ENCODE measurements at regions not wholly inside any gene's neighbourhood (a gene's known extent, or its start where the extent isn't known, plus 50 kb on each side); places are given as distances from the start of the nearest gene placed in this dataset.

DNA sequence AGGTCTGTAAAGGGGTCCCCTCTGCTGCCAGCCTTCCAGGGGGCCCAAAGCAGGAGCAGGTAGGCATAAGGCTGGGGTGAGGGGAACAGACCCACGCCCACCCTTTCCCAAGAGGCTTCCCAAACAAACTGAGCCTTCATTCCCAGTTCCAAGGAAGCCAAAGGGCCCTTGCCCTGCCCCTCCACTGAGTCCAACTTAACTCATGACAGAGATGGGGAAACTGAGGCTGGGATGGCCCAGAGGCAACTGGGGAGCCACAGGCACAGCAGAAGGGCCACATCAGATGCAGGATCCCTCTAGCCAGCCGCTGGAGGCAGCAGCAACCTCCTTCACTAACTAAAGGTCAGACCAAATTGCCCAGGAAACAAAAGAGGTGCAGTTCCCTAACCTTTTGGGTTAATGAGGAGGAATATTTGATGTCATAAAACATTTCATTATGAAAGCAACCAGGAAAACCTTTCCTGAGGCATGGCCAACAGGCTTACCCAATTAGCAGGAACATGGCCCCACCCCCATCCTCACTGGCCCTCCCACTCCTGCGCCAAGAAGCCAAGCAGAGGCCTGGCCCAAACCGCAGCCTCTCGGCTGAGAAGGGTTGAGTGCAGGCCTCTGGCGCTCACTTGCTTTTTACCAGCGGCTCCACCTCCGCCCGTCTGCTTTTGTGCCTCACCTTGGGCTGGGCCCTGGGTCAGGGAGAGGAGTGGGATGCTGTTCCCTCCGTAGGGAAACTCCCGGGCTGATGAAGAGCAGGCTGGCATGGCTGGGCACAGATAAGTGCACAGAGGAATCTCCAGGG lies 293.5 kb upstream of the RTL1 start:
- DNase-seq, result no peak

DNA sequence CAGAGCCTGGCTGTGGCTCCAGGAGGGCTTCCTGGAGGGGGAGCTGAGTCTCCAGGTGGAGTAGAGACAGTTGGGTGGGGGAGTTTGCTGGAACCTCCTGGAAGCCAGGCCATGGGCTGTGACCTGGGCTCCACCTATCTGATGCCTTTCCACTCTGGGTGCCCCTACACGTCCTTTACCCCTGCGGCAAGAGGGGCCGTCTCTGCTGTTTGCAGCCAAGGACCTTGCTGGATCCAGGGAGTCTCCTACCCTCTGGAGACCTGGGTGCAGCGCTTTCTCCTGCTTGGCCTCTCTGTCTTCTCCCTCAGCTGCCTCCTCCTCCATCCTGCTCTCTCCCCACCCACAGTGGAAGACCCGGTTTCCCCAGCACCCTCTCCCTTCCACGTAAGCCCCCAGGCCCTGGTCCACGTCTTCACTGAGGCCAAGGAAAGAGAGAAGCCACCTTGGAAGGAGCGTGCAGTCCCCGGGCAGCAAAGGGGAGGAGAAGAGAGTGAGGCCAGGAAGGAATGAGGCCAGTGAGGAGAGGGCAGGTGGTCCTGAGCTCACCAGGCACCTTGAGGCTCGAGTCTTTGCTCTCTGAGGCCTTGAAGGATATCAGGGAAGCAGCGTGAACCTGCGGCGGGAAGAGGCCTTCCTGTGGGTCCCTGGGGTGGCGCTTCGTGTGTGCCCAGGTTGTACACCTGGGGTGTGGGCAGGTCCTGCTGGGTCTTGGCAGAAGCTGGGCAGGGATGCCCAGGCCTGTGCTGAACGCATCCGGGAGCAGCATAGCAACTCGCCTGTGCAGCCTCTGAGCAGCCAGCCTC lies 294.3 kb upstream of the RTL1 start:
- DNase-seq, result no peak

DNA sequence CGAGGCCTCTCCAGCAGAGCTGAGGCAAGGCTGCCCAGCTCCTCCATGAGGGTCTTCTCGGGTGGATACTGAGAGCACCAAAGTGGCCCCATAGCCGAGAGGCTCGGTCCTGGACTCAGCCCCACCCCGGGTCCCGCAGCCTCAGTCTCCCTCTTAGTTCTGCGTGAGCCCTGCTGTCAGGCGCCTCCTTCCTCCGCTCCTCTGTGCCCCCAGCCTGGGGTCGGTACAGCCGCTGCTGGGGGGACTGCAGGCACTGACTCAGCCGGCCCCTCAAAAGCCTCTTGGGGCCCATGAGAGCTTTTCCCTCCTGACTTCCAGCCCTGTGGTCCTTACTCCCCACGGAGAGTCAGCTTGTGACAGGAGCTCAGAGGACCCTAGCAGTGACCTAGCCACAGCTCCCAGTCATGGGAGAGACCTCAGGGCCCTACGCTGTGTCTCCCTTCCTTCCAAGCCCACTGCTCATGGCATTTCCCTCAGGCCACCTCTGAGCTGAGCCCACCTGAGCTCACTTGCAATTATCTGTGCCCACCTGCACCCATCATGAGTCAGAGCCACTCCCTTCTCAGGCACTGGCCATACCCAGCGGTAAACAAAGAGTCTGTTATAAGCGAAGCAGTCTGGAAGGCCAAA lies 295.0 kb upstream of the RTL1 start:
- no peak for DNase-seq

DNA sequence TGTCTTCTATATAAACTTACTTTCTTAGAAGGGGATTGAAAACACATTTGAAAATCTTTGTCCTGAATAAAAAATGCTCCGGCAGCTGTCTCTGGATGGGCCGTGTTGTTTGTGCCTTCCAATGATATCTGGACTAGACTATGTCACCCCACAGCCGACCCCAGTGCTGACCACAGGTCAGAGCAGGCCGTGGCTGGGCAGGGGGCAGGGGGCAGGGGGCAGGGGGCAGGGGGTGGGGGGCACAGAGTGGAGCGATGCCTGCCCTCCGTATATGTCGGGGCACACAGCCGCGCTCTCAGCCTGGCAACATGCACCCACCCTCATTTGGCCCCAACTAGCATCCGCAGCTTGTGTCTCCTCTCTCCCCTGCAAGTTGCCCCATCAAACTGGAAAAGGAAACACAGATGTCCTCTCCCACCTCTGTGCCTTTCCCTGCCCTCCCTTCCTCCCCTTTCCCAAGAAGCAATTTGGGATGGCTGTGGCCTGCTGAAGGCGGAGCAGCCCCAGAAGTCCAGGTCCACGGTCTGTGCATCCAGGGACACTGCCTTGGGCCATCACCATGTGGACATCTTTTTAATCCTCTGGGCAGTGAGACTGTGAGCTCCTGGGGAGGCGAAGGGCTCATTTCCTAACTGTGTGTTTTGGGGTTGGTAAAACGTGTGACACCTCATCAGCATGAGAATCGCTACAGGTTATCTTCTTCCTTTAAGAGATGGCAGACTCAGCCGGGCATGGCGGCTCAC lies 295.7 kb upstream of the RTL1 start:
- no peak for DNase-seq

DNA sequence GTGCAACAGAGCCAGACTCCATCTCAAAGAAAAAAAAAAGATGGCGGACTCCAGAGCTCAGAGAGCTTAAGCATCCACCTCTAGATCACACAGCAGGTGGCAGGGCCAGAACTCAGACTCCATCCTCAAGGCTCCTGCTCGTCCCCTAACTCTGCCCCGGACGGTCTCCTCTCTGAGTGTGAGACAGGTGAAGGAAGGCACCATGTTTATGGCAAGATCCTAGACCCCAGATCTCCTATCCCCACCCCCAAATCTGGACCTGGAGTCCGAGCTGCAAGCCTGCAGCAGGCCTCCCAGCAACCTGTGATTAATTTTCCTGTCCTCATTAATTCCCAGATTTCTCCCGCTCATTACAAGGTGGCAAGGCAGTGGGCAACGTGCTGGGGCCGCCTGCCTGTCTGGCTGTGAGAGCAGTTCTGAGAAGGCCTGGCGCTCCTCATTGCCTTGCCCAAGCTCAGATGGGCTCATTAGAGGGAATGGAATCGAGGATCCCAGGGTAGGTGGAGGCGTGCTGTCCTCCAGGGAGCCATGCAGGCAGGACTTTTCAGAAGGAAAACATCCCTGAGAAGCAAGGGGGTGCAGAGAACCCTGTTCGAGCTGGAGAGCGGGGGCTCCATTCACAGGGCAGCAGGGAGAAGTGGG lies 296.6 kb upstream of the RTL1 start:
- no peak for DNase-seq

DNA sequence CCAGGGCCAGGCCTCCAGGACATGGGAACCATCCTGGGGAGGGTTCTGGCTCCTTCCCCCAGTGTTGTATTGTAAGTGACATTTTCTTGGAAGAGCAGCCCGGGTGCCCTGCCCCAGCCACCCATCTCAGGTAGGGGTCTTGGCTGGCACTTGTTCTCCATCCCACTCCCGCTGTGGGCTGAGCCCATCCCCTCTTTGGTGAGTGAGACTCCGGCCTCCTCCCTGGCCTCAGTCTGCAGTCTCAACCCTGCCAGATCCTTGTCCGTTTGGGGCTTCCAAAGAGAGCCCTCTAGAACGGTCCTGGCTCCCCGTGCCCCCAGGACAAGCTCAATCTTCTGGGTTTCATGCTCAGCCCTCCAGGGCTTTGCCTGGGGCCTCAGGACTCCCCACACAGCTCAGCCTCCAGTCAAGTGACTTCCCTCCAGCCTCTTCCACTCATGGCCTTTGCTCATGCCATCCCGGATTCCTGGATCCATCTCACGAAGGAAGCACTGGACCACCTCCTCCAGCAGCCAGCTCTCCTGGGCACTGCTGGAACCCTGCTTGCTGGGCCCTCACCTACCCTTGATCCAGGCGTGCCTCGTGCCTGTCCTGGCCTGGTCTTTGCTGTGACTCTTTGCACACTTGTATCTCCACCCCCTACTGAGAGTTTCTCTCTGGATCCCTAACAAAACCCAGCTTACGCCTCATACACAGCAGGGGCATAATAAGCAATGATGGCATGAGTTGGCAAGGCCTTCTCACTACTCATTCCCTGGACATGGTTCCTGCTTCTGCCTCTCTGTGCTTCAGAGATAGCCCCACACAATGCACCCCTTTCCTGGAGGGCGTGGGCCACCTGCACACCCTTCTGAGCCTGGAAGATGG lies 297.4 kb upstream of the RTL1 start:
- DNase-seq, result no peak

DNA sequence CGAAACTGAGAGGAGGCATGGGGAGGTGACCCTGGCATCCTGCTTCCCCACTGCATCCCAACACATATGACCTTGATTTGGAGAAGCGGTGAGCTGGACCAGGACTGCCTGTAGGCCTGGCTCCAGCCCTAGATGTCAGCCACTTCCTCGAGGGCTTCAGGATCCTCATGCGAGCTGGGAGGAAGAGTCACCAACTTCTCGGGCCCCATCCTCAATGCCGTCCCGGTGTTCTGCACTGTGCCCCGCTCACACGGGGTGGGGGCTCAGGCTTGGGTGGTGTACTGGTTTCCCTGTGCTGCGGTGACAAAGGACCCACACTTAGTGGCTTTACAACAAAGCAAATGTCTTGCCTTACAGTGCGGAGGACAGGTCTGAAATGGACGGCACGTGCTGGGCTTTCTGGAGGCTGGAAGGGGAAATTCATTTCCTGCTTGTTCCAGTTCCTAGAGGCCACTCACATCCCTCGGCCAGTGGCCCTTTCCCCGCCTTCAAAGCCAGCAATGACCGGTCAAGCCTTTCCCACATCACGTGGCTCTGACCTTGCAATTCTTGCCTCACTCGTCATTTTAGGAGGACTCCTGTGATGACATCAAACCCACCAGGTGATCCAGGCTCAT lies 298.1 kb upstream of the RTL1 start:
- no peak for DNase-seq

DNA sequence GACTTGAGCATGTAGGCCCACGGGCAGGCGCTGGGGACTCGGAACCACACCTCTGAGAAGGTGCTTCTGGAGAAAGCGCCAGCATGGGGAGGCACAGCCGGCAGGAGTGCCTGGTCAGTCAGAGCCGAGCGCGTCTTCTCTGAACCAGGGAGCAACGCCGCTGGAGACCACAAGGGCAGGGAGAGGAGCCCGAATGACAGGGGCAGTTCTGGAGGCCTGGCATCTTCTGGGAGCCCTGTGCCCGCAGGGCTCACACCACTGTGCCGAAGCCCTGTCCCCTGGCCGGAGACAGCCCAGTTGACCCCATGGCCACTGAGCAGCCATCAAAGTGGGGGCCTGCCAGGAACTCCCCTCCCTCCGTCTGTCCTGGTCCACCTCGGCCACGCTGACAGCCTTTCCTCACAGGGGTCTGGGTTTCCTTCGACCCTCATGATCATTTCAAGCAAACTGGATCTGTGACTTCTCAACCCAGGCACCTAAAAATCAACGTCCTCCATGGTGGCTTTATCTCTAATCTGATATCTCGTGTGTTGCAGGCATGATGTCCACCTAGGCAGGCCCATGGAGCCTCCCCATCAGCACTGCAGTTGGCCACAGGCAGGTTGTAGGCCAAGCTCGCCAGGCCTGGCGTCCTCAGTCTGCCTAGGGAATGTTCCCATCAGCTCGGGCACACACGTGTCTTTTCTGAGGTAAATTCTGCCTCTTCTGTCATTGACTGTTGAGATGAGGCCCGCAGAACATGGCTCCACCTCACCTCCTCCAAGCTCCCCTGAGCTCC lies 299.3 kb upstream of the RTL1 start:
- no peak for DNase-seq

DNA sequence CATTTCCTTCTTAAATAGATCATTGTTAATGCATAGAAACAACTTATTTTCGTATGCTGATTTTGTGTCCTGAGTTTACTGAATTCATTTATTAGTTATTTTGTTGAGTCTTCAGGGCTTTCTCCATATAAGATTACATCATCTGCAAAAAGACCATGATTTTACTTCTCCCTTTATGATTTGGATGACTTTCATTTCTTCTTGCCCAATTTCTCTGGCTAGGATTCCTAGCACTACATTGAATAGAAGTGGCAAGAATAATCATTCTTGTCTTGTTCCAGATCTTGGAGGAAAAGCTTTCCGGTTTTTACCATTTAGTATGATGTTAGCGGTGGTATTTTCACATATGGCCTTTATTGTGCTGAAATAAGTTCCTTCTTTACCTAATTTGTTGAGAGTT lies 303.0 kb upstream of the RTL1 start:
- DNase-seq, result no peak

DNA sequence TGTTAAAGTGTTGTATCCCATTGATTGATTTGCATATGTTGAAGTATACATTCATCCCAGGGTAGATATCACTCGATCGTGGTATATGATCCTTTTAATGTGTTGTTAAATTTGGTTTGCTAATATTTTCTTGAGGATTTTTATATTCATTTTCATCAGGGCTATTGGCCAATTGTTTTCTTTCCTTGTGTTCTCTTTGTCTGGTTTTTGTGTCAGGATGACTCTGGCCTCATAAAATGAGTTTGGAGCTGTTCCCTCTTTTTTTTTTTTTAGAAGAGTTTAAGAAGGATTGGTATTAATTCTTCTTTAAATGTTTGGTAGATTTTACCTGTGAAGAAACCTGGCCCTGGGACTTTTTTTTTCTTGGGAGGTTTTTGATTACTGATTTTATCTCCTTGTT lies 303.5 kb upstream of the RTL1 start:
- no peak for DNase-seq

DNA sequence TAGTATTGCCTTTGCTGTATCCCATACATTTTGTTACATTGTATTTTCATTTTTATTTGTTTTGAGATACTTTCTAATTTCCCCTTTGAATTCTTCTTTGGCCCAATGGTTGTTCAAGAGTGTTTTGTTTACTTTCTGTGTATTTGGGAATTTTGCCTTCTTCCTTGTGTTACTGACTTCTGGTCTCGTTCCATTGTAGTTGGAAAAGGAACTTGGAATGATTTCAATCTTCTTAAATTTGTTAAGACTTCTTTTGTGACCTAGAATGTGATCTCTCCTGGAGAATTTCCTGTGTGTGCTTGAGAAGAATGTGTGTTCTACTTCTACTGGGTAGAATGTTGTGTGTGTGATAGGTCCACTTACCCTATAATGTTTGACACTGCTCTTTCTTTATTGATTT lies 304.4 kb upstream of the RTL1 start:
- no peak for DNase-seq

DNA sequence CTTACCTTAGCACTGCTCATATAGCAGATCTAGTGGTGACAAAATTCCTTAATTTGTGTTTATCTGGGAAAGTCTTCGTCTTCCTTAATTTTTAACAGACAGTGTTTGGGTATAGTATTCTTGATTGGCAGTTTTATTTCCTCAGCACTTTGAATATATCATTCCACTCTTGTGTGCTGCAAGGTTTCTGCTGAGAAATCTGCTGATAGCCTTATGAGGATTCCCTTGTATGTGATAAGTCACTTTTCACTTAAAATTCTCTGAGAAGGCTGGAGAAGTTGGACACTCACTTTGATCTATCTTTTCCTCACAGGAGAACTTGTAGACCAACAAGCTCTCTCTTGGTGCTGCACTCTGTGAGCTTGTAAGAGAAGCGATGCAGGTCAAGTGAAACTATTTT lies 306.1 kb upstream of the RTL1 start:
- no peak for DNase-seq

DNA sequence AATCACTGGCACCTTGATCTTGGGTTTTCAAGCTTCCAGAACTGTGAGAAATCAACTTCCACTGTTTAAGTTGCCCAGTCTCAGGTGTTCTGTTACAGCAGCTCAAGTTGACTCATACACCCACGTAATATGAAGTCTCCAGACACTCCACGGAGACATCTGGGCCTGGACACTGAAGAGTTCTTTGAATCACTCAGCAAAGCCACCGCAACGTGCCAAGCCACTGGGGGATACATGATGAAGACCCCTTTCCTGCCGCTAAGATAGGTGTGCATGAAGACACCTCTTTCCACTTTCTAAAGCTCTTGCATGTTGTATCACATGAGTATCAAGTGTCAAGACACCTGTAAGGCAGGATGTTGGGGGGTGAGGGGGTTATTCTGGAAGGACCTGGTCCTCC lies 311.7 kb upstream of the RTL1 start:
- no peak for DNase-seq

DNA sequence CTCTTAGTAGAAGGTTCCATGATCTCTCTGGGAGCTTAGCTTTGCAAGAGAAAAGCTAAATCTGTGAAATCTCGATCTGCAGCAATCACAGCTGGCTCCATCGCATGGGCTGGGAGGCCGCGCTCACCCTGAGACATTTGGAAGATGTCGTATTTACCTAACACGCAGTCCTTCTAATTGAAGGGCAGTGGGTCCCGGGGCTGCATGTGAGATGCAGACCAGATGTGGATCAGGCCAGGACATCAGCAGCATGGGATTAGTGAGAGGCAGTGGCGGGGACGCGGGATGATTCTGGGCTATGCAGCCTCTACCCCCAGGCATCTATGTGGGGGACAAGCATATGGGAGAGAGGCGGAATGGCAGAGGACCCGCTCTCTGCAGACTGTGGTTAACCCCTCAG lies 312.4 kb upstream of the RTL1 start:
- no peak for DNase-seq

DNA sequence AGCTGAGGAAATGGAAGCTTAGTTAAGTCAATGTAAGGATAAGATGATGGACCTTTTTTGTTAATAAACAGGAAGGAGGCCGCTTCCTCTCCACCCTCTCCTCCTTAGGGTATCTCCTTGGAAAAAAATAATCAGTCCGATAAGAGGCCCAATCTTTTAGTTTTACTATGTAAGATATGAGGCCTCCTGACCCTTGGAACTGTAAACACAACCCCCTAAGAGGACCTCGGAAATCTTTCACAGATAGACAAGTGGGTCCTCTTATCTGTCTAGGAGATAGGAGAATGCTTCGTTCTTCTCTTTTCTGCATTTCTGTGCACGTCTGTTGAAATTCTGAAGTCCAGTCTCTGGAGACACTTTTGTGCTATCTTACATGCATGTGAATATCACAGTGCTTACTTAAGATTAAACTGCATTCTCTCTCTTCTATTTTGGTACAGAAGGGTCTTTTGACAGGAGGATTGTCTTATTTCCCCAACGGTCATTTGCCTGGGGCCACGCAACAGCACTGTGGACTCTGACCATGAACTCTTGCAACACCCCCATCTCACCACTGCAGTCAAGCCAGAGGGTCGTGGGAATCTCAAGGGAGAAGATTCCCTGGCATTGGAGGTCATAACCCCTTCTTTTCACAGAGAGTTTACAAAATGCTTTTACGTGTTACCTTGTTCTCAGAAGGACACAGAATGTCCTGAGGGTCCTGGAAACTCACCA lies 313.0 kb upstream of the RTL1 start:
- DNase-seq, result no peak

DNA sequence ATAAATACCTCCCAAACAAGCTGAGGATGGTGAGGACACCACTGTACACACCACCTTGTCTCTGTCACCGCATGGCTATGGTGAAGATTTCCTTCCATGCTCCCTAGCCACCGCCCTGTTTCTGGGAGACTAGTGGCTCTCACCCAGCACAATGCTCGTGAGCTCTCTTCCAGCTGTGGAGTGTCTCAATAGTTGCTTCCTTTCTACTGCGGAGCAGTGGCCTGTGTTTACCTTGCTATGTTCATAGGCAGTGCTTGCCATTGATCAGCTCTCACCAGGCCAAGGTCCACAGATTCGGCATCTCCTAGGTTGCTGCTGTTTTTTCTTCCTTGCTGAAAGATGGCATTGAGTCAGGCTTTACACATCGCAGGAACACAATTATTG lies 313.6 kb upstream of the RTL1 start:
- no peak for DNase-seq

DNA sequence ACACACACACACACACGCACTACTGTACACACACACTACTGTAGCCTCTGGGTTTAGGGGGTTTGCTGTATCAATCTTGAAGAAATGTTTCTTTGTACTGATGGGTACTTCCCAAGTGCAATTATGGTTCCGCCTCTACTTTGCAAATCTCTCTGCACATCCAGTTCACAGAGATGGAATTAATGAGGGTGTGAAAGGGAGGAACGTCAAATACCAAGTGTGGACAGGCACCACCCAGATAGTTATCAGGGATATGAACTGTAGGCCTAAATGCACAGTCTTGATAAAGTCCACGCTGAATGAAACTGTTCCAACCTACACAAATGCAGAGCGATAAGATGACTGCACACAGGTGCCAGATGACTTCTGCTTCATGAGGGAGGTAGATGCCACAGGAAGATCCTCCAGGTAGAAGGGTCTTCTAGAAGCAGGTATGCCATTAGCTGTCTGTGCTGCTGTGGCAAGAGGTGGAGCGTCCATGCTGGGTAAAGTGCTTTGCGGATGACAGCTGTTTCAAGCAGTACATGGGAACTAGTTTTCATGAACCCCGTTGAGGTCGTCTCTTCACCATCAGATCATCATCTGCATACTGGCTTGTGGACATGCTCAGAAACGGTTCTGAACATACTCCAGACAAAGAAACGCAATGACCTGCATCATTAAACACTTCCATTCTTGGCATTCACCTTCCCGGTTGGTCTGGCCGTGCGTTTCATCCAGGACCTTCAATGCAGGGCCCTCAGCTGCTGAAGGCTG lies 314.3 kb upstream of the RTL1 start:
- no peak for DNase-seq

DNA sequence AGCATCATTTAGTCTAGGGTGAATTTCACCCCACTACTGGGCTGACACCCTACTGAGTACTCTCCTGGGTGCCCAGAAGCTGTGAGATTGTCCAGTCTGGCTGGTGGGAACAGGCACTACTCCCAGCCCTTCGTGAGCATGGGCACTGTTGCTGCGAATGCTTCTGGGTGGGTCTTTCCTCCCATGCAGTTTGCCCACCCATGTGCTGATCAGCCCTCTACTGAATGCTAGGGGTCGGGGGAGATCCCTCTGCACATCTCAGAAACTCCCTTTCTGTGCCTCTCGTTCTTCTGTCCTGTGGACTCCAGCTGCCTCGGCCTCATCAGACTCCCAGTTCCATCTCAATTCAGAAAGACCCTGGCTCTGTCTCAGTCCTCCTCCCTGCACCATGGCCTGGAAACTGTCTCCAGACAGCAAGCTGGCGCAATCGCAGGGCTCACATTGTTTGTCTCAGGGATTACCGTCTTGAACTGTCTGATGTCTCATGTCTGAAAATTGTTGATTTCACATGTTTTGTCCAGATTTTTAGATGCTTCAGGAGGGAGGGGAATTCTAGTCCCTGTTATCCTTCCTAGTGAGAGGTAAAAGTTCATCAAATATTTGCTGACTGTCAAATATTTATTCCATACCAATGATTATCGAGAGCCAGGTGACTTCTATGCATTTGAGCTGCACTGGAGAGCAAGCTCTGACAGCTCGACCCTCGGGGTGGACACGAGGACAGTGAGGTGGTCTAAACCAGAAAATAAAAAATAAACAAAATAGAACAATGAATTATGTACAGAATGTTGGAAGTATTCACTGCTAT lies 316.6 kb upstream of the RTL1 start:
- DNase-seq, result no peak
